ENCODE measurements at regions not wholly inside any gene's neighbourhood (a gene's known extent, or its start where the extent isn't known, plus 50 kb on each side); places are given as distances from the start of the nearest gene placed in this dataset.
"Not testable (repeated sequence)": the region's sequence is repeated elsewhere in the genome, so short reads cannot be mapped to it uniquely, and the experiment has no call there.

DNA sequence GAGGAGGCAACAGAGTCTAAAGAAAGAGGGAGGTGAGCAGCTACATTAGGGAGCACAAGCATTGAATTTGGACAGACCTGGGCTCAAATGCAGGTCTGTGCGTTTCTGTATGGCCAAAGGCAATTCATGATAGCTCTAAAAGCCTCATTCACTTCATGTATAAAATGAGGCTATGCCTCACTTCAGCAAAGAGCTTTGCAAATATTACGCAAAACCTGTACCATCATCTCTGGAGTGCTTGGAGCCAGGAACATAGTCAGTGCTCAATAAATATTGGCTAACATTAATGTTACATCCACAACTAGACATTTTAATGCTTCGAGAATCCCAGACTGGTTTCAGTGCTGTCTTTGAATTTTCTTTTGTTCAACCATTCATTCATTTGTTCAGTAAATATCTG lies 254.7 kb upstream of the CDH11 start:
- H3K27me3 ChIP-seq (ENCODE audit: control insufficient read depth, insufficient read depth, low read length) = no peaks in the 10 kb centered on the region
- H3K4me3 ChIP-seq (ENCODE audit: low read depth, low read length) = no peak overlapping the region
- H3K4me1 ChIP-seq (ENCODE audit: control insufficient read depth, insufficient read depth, low read length) = peaks cover 7% of the 10 kb centered on the region
- H3K9ac ChIP-seq (ENCODE audit: low read depth, low read length) = no peak overlapping the region
- H3K36me3 ChIP-seq (ENCODE audit: control insufficient read depth, insufficient read depth, low read length) = no peaks in the 10 kb centered on the region
- no peak overlapping the region for H3K27ac ChIP-seq (ENCODE audit: low read depth, low read length)
- no peaks in the 10 kb centered on the region for H3K9me3 ChIP-seq (ENCODE audit: control insufficient read depth, insufficient read depth, low read length)

DNA sequence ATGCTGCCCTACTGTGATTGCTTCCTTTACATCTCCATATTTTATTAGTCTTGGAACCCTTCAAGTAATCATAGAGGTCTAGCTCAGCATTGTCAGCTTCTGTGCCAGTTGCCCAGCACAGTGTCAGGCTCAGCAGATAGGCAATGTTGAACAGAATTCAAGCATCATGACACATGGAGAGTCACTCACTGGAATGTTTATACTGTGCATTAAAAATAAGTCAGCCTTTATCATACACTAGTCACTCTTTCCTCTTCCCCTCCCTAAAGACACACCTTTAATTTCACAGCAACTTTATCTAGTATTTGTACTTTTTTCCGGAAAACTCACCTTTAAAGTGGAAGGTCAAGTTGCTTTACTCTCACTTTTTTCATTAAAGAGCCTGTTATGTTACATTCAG lies 253.8 kb upstream of the CDH11 start:
- Histone ChIP-seq H3K27me3 (ENCODE audit: control insufficient read depth, insufficient read depth, low read length) (no peaks in the 10 kb centered on the region), H3K4me3 (ENCODE audit: low read depth, low read length) (no peak overlapping the region), H3K9me3 (ENCODE audit: control insufficient read depth, insufficient read depth, low read length) (no peaks in the 10 kb centered on the region), H3K4me1 (ENCODE audit: control insufficient read depth, insufficient read depth, low read length) (peaks cover 7% of the 10 kb centered on the region), H3K27ac (ENCODE audit: low read depth, low read length) (no peak overlapping the region), H3K9ac (ENCODE audit: low read depth, low read length) (no peak overlapping the region), H3K36me3 (ENCODE audit: control insufficient read depth, insufficient read depth, low read length) (no peaks in the 10 kb centered on the region)

DNA sequence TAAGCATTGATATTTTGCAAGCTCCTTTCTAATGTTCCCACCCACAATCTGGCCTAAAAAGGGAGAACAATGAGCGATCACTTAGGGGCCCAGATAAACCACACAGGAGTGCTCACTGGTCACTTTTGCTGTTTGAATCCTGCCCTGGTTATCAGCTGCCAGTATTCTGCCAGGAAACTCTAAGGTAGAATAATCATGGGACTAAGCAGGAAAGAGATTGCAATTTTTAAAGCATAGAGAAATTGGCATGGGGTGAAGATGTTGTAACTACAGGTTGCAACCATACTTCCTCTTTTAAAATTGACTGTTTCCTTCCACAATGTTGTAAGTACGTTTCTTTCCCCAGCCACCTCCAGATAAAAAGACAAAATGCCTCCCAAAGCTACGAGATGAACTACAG lies 251.2 kb upstream of the CDH11 start:
- no peak overlapping the region for H3K27ac ChIP-seq (ENCODE audit: low read depth, low read length)
- peaks cover 7% of the 10 kb centered on the region for H3K4me1 ChIP-seq (ENCODE audit: control insufficient read depth, insufficient read depth, low read length)
- no peak overlapping the region for H3K4me3 ChIP-seq (ENCODE audit: low read depth, low read length)
- no peaks in the 10 kb centered on the region for H3K9me3 ChIP-seq (ENCODE audit: control insufficient read depth, insufficient read depth, low read length)
- H3K9ac ChIP-seq (ENCODE audit: low read depth, low read length) = no peak overlapping the region
- H3K36me3 ChIP-seq (ENCODE audit: control insufficient read depth, insufficient read depth, low read length) = no peaks in the 10 kb centered on the region
- H3K27me3 ChIP-seq (ENCODE audit: control insufficient read depth, insufficient read depth, low read length) = no peaks in the 10 kb centered on the region

DNA sequence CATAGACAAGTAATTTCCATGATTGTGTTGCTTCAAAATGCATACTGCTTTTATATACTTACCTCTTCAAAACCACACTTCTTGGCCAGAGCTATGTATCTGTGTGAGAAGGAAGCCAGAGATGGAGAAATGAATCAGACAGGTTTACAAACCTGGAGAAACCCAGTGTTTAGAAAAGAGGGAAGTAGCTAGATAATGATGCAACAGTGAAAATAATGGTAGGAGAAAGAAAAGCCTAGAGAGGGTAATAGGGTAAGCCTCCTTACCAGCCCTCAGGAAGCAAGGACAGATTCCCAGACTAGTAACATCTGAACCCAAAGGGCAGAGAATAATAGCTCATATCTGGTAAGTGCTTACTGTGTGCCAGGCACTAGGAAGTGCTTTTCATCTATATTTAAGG lies 250.3 kb upstream of the CDH11 start:
- H3K27ac ChIP-seq (ENCODE audit: low read depth, low read length) = no peak overlapping the region
- no peaks in the 10 kb centered on the region for H3K36me3 ChIP-seq (ENCODE audit: control insufficient read depth, insufficient read depth, low read length)
- no peaks in the 10 kb centered on the region for H3K27me3 ChIP-seq (ENCODE audit: control insufficient read depth, insufficient read depth, low read length)
- H3K9ac ChIP-seq (ENCODE audit: low read depth, low read length) = no peak overlapping the region
- H3K9me3 ChIP-seq (ENCODE audit: control insufficient read depth, insufficient read depth, low read length) = no peaks in the 10 kb centered on the region
- H3K4me3 ChIP-seq (ENCODE audit: low read depth, low read length) = no peak overlapping the region
- H3K4me1 ChIP-seq (ENCODE audit: control insufficient read depth, insufficient read depth, low read length) = peaks cover 7% of the 10 kb centered on the region

DNA sequence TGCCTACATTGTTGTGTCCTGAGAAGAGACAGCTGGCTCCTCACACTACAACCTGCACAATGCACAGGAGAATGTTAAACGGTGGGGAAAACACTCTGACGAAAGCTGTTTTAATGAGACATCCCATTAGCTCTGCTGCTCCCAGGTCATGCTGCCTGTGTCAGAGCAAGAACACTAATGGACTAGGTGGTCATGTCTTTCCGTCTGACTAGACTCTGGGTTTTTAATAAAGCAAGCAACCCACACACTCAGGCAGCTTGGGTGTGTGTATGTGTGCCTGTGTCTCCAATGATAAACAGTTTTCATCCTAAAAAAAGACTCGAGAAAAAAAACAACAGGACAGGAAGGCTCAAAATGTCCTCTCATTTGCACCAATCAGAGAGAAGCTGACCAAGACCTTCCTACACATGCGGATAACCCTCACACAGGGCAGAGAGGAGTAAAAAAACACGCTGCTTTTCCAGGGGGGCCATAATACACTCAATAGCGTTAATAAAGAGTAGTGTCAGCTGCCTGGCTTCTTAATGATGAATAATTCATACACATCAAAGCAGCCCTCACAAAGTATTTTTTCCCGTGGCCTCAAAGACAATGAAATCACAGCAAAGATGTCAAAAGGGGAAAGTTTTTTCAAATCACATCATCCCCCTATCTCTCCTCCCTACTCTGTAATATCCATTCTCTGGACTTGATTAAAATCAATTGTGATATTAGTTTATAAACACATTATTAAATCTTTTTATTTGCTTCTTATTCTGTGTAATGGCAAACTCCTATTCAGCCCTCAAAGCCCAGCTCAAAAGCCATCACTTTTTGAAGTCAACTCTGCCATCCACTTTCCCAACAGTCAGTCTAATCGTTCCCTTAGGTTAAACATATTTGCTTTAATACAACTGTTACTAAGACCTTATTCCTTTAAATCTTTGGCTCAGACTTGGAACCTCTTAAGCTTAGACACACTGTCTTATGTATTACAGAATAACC lies 244.2 kb upstream of the CDH11 start:
- Histone ChIP-seq H3K27ac (ENCODE audit: low read depth, low read length) (no peak overlapping the region), H3K4me1 (ENCODE audit: control insufficient read depth, insufficient read depth, low read length) (no peaks in the 10 kb centered on the region), H3K4me3 (ENCODE audit: low read depth, low read length) (no peak overlapping the region), H3K9me3 (ENCODE audit: control insufficient read depth, insufficient read depth, low read length) (no peaks in the 10 kb centered on the region), H3K9ac (ENCODE audit: low read depth, low read length) (no peak overlapping the region), H3K36me3 (ENCODE audit: control insufficient read depth, insufficient read depth, low read length) (no peaks in the 10 kb centered on the region), H3K27me3 (ENCODE audit: control insufficient read depth, insufficient read depth, low read length) (no peaks in the 10 kb centered on the region)

DNA sequence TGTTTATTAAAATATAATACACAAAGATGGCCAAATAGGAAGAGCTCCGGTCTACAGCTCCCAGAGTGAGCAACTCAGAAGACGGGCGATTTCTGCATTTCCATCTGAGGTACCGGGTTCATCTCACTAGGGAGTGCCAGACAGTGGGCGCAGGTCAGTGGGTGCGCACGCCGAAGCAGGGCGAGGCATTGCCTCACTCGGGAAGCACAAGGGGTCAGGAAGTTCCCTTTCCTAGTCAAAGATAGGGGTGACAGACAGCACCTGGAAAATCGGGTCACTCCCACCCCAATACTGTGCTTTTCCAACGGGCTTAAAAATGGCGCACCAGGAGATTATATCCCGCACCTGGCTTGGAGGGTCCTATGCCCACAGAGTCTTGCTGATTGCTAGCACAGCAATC lies 234.9 kb upstream of the CDH11 start:
- H3K27ac ChIP-seq (ENCODE audit: low read depth, low read length); H3K27me3 ChIP-seq (ENCODE audit: control insufficient read depth, insufficient read depth, low read length); H3K4me3 ChIP-seq (ENCODE audit: low read depth, low read length); H3K36me3 ChIP-seq (ENCODE audit: control insufficient read depth, insufficient read depth, low read length); H3K9ac ChIP-seq (ENCODE audit: low read depth, low read length); H3K4me1 ChIP-seq (ENCODE audit: control insufficient read depth, insufficient read depth, low read length): not testable (repeated sequence)
- peaks cover 14% of the 10 kb centered on the region for H3K9me3 ChIP-seq (ENCODE audit: control insufficient read depth, insufficient read depth, low read length)

DNA sequence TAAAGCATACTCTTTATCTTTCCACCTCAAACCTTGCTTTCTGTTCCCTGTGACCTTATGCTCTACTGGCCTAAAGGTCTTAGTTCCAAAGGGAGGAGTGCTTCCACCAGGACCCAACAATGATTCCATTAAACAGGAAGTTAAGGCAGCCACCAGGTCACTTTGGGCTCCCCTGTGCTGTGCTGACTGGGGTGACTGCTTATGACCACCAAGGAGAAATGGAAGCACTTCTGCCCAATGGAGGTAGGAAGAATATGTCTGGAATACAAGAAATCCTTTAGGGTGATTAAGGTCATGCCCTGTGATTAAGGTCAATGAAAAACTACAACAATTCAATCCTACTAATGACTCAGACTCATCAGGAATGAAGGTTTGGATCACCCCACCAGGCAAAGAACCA lies 233.8 kb upstream of the CDH11 start:
- Histone ChIP-seq H3K4me1 (ENCODE audit: control insufficient read depth, insufficient read depth, low read length) (no peaks in the 10 kb centered on the region), H3K27me3 (ENCODE audit: control insufficient read depth, insufficient read depth, low read length) (no peaks in the 10 kb centered on the region), H3K9ac (ENCODE audit: low read depth, low read length) (no peak overlapping the region), H3K4me3 (ENCODE audit: low read depth, low read length) (no peak overlapping the region), H3K9me3 (ENCODE audit: control insufficient read depth, insufficient read depth, low read length) (peaks cover 14% of the 10 kb centered on the region), H3K27ac (ENCODE audit: low read depth, low read length) (no peak overlapping the region), H3K36me3 (ENCODE audit: control insufficient read depth, insufficient read depth, low read length) (no peaks in the 10 kb centered on the region)

DNA sequence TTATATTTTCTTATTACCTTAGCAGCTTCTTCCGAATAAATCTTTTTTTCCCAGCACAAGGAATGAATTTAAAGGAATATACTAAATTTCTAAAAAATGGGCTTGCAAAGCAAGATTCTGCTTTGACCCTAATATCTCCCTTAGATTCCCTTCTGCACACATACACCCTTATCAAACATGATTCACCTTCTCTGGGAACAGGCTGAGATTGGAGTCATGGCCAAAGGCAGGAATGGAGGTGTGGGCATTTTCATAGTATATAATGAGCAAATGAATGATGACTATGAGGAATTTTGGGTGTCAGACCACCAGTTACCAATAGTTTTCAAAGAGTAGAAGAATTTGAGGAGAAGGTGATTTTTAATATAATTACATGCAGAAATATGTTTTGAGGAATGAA lies 231.3 kb upstream of the CDH11 start:
- peaks cover 14% of the 10 kb centered on the region for H3K9me3 ChIP-seq (ENCODE audit: control insufficient read depth, insufficient read depth, low read length)
- H3K9ac ChIP-seq (ENCODE audit: low read depth, low read length) = no peak overlapping the region
- H3K36me3 ChIP-seq (ENCODE audit: control insufficient read depth, insufficient read depth, low read length) = no peaks in the 10 kb centered on the region
- H3K4me3 ChIP-seq (ENCODE audit: low read depth, low read length) = no peak overlapping the region
- H3K27me3 ChIP-seq (ENCODE audit: control insufficient read depth, insufficient read depth, low read length) = no peaks in the 10 kb centered on the region
- no peaks in the 10 kb centered on the region for H3K4me1 ChIP-seq (ENCODE audit: control insufficient read depth, insufficient read depth, low read length)
- no peak overlapping the region for H3K27ac ChIP-seq (ENCODE audit: low read depth, low read length)

DNA sequence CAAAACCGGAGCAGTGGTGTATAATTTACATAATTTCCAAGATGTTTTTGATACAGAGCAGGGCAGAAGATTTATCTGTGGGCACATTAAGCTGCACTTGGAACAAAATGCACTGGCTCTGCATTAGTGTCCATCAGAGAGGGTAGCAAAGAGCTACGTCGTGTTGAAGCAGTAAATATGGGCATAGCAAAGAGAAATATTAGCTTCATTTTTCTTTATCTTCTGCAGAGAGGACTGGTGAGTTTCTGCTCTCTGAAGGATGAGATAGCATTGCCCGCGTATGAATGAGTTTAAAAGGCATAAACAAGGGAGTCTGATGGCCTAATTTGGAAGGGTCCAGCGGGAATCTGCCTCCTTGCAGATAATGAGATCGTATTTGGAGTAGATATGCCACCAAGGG lies 227.8 kb upstream of the CDH11 start:
- Histone ChIP-seq H3K27ac (ENCODE audit: low read depth, low read length) (no peak overlapping the region), H3K27me3 (ENCODE audit: control insufficient read depth, insufficient read depth, low read length) (no peaks in the 10 kb centered on the region), H3K36me3 (ENCODE audit: control insufficient read depth, insufficient read depth, low read length) (no peaks in the 10 kb centered on the region), H3K9ac (ENCODE audit: low read depth, low read length) (no peak overlapping the region), H3K4me1 (ENCODE audit: control insufficient read depth, insufficient read depth, low read length) (no peaks in the 10 kb centered on the region), H3K9me3 (ENCODE audit: control insufficient read depth, insufficient read depth, low read length) (no peaks in the 10 kb centered on the region), H3K4me3 (ENCODE audit: low read depth, low read length) (no peak overlapping the region)

DNA sequence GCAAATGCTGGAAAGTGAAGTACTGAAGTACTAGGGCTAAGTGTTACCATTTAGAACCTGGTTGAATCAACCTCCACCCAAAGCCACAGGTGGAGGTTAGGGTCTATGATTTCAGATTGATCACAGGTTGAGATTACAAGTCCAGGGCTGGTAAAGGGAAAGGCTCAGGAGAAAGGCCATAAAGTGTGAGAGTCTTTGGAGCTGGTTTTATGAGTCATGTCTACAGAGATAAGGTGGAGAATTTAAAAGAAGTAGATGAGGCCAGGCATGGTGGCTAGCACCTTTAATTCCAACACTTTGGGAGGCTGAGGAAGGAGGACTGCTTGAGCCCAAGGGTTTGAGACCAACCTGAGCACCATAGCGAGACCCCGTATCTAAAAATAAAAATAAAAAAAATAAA lies 221.7 kb upstream of the CDH11 start:
- Histone ChIP-seq H3K9ac (ENCODE audit: low read depth, low read length) (no peak overlapping the region), H3K27me3 (ENCODE audit: control insufficient read depth, insufficient read depth, low read length) (no peaks in the 10 kb centered on the region), H3K36me3 (ENCODE audit: control insufficient read depth, insufficient read depth, low read length) (no peaks in the 10 kb centered on the region)

DNA sequence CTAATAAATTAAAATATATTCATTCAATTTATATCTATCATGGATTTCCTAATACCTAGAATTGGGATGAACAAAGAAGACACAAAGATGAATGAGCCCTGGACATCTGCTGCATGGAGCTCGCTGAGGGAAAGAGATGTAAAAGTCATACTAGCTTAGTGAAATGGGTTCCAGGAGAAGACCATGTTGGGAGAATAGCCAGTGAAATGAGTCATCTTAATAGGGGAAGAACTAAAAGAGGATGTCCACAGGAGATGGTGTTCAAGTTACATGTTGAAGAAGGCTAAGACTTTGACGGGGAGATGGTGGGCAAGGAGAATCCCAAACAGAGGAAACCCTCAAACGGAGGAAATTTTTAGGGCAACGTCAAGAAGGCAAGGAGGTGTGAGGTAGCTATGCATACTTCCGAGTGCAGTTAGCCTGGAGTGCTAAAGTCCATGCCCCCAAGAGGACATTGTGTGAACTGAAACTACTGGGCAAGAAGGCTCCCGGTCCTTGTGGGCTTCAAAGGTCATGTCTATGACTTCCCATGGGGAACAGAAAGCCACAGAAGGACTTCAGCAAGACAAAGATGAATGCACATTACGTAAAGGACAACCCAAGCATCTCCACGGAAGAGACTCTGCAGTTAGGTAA lies 220.5 kb upstream of the CDH11 start:
- no peak overlapping the region for H3K9ac ChIP-seq (ENCODE audit: low read depth, low read length)
- no peaks in the 10 kb centered on the region for H3K9me3 ChIP-seq (ENCODE audit: control insufficient read depth, insufficient read depth, low read length)

More for the DNA sequence above, 221.7 kb upstream of the CDH11 start:
- H3K4me1 ChIP-seq (ENCODE audit: control insufficient read depth, insufficient read depth, low read length) = no peaks in the 10 kb centered on the region
- no peak overlapping the region for H3K4me3 ChIP-seq (ENCODE audit: low read depth, low read length)
- no peak overlapping the region for H3K27ac ChIP-seq (ENCODE audit: low read depth, low read length)
- H3K9me3 ChIP-seq (ENCODE audit: control insufficient read depth, insufficient read depth, low read length) = no peaks in the 10 kb centered on the region

More for the DNA sequence above, 220.5 kb upstream of the CDH11 start:
- Histone ChIP-seq H3K27ac (ENCODE audit: low read depth, low read length) (no peak overlapping the region), H3K4me3 (ENCODE audit: low read depth, low read length) (no peak overlapping the region), H3K36me3 (ENCODE audit: control insufficient read depth, insufficient read depth, low read length) (no peaks in the 10 kb centered on the region), H3K4me1 (ENCODE audit: control insufficient read depth, insufficient read depth, low read length) (no peaks in the 10 kb centered on the region), H3K27me3 (ENCODE audit: control insufficient read depth, insufficient read depth, low read length) (no peaks in the 10 kb centered on the region)

All from HUES48 (cell line).